Peyer's patch (tissue), 4 donors: ENCODE measurements at regions not wholly inside any gene's neighbourhood (a gene's known extent, or its start where the extent isn't known, plus 50 kb on each side); places are given as distances from the start of the nearest gene placed in this dataset.

Experiments
- POLR2A ChIP-seq, 2 donors: fragments of 450-650 bp; IDR thresholded peaks; one replicate each; pipeline ENCODE4 v1.5.1; 2017; ENCODE audit warnings: antibody characterized with exemption in 2 of 2, mild to moderate bottlenecking in 2 of 2, moderate library complexity in 2 of 2
- TF ChIP-seq, protein P1 (sequence below), 6 experiments: fragments of 450-650 bp in 4 of 6; fragments of 200-600 bp in 2 of 6; sonication (generic) in 1 of 6; IDR thresholded peaks; one replicate each; pipeline ENCODE4 v1.5.1; 2017 to 2019; ENCODE audit warnings: antibody characterized with exemption in 6 of 6, mild to moderate bottlenecking in 3 of 6, moderate library complexity in 1 of 6

DNA sequence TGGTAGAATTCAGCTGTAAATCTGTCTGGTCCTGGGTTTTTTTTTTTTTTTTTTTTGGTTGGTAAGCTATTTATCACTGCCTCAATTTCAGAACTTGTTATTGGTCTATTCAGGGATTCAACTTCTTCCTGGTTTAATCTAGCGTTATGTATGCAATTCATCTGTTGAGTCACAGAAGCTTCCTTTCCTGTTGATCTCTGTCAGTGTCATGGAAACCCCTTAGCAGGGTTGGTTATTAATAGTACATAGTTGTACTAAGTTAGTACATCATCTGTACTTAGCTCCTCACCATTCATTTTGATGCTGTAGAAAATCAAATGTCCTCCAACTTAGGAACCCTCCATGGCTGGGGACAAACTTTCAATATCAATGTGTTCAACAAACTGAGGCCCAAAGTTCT lies 51.0 kb upstream of the BARHL2 start:
- TF ChIP-seq, protein P1, sequence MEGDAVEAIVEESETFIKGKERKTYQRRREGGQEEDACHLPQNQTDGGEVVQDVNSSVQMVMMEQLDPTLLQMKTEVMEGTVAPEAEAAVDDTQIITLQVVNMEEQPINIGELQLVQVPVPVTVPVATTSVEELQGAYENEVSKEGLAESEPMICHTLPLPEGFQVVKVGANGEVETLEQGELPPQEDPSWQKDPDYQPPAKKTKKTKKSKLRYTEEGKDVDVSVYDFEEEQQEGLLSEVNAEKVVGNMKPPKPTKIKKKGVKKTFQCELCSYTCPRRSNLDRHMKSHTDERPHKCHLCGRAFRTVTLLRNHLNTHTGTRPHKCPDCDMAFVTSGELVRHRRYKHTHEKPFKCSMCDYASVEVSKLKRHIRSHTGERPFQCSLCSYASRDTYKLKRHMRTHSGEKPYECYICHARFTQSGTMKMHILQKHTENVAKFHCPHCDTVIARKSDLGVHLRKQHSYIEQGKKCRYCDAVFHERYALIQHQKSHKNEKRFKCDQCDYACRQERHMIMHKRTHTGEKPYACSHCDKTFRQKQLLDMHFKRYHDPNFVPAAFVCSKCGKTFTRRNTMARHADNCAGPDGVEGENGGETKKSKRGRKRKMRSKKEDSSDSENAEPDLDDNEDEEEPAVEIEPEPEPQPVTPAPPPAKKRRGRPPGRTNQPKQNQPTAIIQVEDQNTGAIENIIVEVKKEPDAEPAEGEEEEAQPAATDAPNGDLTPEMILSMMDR (IDR thresholded peaks at IDR 0.05) = no peak
- TF ChIP-seq POLR2A (IDR thresholded peaks at IDR 0.05) = no peak
